GM21381 (cell line): ENCODE measurements at regions not wholly inside any gene's neighbourhood (a gene's known extent, or its start where the extent isn't known, plus 50 kb on each side); places are given as distances from the start of the nearest gene placed in this dataset.
"Not testable (repeated sequence)": the region's sequence is repeated elsewhere in the genome, so short reads cannot be mapped to it uniquely, and the experiment has no call there.

ENCODE experiments used
- ATAC-seq: cut with Tn5 transposase; IDR thresholded peaks from one replicate; pipeline ENCODE4 v1.9.1; 2021; ENCODE audit warnings: mild to moderate bottlenecking, moderate library complexity; ENCODE audit not compliant: unreplicated experiment

DNA sequence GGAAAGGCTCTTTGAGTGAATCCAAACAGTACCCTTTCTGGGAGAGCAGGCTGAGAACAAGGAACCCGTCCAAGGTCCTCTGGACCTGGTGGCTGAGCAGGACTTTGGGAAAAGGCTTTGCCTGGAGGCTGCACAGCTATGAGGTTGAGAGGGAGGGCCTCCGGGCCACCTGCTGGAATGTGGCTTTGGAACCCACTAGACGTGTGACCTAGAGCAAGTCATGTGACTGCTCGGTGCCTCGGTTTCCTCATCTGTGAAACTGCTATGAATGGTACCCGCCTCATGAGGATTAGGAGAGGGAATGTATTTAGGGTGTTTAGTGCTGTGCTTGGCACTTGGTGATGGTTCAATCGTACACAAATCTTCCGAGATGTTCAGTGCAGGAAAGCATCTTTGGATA, 50.4 kb downstream of the HAPSTR1 start:
- ATAC-seq: no peak

DNA sequence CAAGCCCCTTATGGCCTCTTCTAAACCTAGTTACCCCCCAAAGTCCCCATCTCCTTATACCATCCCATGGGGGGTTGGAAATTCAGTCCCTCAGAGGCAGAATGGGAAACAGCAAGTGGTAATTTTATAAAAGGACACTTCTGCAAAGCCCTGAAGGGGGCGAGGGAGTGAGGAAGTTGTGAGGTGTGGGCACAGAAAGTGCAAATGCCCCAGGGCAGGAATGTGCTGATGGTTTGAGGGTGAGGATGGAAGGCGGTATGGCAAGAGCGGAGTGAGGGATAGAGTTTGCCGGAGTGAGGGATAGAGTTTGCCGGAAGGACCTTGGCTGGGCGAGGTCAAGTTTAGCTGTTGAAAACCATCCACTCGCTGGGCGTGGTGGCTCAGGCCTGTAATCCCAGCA, 52.7 kb downstream of the HAPSTR1 start:
- ATAC-seq: no peak

DNA sequence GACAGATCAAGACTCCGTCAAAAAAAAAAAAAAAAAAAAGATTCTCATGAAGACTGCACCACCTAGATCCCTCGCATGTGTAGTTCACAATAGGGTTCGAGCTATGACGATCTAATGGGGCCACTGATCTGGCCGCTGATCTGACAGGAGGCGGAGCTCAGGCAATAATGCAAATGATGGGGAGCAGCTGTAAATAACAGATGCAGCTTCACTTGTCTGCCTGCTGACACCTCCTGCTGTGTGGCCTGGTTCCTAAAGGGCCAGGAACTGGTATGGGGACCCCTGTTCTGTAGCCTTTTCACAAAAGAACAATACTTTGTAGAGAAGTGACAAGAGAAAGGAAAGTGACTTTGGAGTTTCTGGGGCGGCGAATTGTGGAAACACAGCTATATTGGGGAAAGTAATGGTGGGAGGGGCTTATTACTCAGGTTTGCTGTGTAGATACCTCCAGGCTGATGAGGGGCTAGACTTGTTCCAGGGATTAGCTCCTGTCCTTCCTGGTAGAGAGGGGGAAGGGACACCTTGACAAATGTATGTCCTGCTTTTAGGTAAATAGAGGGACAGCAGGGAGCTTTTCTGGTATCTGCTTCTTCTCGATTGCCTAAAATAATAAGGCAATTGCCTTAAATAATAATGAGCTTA, 57.1 kb downstream of the HAPSTR1 start:
- no peak for ATAC-seq

DNA sequence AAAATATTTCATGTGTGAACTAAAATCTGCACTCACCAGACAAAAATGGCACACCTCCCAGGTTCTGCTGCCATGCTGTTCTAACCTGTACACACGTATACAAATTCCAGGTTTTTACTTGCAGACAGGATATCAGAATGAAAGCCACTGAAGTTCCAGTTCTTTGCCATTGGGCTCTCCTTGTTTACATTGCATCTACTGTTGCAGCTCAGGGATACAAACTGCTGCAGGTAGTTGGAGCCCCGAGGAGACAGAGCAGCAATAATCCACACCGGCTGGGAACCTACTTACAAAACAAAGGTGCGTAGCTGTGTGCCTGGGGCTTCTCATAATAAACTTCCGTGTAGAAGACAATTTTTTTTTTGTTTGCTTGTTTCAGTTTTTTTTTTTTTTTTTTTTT, 59.6 kb downstream of the HAPSTR1 start:
- ATAC-seq: no peak

DNA sequence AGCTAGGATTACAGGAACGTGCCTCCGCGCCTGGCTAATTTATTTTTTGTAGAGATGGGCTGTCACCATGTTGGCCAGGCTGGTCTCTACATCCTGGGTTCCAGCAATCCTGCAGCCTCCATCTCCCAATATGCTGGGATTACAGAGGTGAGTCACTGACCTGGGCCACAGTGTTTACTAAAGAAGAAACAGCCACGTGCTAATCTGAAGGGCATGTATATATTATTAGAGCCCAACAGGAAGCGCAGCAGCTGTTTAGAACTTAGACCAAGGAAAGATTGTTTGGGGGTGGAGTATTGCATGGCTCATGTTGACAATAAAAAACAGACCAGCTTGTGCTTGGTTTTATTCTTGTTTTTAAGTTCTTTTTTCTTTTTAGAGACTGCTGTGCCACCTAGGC, 60.2 kb downstream of the HAPSTR1 start:
- ATAC-seq: no peak

DNA sequence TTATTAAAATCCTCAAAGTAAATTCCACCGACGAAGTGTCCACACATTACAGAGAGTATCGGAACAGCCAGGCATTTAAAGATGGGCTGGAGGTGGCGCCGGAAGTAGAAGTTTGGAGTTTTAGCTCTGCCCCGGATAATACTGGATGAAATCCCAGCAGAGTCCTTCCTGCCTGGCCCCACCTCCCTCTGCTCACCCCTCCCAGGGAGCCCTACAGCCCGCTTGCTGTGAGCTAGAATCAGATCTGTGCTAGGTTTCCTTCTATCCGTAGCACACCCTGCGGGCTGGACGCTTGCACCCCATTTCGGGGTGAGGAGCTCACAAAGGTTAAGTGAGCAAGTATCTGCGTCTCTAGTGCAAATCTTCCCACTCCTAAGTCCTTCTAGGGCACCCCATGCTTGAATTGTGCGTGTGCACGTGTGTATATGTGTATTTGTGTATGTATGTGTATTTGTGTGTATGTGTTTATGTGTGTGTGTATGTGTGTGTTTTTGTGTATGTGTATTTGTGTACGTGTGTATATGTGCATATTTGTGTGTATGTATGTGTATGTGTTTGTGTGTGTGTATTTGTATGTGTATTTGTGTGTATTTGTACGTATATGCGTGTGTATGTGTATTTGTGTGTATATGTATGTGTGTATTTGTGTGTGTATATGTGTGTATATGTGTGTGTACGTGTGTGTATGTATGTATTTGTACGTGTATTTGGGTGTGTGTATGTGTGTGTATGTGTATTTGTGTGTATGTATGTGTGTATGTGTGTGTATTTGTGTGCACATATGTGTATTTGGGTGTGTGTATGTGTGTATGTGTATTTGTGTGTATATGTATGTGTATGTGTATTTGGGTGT, 61.4 kb downstream of the HAPSTR1 start:
- no peak for ATAC-seq

DNA sequence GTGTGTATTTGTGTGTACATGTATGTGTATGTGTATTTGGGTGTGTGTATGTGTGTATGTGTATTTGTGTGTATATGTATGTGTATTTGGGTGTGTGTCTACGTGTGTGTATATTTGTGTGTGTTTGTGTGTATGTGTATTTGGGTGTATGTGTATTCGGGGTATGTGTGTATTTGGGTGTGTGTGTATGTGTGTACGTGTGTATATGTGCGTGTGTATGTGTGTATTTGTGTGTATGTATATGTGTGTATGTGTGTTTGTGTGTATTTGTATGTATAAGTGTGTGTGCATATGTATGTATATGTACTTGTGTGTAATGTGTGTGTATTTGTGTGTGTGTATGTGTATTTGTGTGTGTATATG, 62.0 kb downstream of the HAPSTR1 start:
- no peak for ATAC-seq

DNA sequence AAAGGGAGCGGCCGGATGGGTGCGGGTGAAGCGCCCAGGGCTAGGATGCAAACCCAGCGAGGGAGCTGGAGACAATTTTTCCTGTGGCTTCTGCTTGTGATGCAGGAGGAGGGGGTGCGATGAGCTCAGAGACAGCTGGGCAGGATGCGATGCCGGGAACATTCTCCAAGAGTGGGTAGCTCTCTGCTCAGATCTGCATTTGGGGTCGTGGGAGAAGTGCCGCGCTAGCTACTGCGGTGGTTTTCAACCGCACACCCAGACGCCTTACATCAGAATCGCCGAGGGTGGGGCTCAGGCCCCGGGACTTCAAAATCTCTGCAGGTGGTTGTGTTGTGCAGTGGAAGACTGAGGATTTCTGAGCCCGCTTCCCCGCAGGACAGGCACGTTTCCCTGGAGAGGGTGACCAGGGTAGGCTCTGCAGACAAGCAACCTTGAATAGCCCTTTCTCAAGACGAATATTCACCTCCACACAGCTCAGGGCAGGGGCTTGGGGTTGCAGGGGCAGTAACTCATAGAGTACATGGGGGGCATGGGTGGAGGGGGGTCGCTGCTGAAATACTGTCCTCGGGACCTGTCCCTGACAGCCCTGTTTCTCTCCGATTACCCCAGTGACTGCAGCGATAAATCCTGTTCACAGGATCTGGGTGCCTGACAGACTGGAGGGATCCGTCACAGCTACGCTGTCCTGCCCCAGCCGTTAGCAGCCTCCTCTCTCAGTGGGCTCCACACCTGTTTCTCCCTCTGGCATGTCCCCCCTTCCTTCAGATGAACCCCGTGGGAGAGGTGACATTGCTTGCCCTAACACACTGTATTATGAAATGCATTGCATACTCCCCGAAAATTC, 63.3 kb downstream of the HAPSTR1 start:
- no peak for ATAC-seq

DNA sequence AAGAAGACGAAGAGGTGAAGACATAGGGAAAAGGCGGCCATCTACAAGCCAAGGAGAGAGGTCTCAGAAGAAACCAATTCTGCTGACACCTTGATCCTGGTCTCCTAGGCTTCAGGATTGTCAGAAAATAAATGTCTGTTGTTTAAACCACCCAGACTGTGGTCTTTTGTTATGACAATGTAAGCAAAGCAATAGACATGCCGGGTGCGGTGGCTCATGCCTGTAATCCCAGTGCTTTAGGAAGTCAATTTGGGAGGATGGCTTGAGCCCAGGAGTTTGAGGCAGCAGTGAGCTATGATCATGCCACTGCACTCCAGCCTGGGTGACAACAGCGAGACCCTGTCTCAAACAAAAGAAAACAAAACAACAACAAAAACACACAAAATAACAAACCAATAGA, 64.4 kb downstream of the HAPSTR1 start:
- ATAC-seq: no peak

DNA sequence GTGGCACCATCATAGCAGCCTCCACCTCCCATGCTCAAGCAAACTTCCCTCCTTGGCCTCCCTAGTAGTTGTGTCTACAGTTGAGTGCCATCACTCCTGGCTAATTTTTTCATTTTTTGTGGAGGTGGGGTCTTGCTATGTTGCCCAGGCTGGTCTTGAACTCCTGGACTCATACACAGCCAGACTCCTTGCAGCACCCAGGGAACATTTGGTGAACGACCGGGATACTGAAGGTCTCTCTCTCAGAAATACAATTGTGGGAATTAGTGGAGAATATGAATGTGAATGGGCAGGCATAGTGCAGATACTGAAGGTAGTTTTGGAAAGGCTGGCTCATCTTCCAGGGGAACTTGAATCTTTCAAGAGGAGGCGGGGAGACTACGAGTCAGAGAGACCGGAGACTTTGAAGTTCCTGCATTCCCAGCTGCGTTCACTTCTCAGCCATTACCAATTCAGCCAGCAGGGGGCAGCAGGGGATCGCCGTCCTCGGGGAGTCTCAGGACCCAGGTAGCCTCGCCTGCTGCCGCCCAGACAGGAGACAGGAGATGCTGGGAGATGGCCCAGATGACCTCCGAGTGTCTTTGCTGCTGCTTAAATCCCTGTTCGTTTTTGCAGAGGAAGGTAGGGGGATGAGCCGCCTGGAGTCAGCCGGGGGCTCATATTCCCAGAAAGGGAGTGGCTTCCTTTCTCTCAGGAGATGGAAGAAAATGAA, 68.6 kb downstream of the HAPSTR1 start:
- no peak for ATAC-seq

DNA sequence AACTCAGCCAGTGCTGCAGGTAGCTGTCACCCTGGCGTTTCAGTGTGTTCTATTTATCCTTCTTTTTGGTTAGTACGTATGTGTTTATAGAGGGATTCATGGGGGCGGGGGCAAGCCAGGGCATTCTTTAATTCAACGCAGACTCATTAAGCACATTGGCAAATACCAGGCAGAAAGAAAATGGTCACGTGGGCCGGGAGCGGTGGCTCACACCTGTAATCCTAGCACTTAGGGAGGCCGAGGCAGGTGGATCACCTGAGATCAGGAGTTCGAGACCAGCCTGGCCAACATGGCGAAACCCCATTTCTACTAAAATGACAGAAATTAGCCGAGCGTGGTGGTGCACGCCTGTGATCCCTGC, 69.1 kb downstream of the HAPSTR1 start:
- ATAC-seq: no peak

DNA sequence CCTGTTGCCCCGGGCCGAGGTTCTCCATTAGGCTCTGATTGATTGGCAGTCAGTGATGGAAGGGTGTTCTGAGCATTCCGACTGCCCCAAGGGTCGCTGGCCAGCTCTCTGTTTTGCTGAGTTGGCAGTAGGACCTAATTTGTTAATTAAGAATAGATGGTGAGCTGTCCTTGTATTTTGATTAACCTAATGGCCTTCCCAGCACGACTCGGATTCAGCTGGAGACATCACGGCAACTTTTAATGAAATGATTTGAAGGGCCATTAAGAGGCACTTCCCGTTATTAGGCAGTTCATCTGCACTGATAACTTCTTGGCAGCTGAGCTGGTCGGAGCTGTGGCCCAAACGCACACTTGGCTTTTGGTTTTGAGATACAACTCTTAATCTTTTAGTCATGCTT, 74.2 kb downstream of the HAPSTR1 start:
- no peak for ATAC-seq

DNA sequence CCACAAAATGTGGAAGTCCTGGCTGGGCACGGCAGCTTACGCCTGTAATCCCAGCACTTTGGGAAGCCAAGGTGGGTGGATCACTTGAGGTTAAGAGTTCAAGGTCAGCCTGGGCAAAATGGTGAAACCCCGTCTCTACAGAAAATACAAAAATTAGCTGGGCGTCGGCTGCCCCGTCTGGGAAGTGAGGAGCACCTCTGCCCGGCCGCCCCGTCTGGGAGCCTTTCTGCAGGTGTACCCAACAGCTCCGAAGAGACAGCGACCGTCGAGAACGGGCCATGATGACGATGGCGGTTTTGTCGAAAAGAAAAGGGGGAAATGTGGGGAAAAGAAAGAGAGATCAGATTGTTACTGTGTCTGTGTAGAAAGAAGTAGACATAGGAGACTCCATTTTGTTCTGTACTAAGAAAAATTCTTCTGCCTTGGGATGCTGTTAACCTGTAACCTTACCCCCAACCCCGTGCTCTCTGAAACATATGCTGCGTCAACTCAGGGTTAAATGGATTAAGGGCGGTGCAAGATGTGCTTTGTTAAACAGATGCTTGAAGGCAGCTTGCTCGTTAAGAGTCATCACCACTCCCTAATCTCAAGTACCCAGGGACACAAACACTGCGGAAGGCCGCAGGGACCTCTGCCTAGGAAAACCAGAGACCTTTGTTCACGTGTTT, 75.0 kb downstream of the HAPSTR1 start:
- ATAC-seq: not testable (repeated sequence)

DNA sequence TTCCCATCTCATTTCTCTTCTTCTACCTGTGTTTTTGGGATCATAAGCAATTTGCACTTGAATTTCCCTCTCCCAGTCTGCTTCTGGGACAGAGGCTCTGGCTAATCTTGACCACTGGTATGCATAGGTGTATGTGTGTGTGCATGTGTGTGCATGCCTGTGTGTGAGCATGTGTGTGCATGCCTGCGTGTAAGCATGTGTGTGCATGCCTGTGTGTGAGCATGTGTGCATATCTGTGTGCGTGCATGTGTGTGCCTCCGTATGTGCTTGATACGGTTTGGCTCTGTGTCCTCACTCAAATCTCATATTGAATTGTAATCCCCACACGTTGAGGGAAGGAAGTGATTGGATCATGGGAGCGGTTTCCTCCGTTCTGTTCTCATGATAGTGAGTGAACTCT, 77.7 kb downstream of the HAPSTR1 start:
- no peak for ATAC-seq

DNA sequence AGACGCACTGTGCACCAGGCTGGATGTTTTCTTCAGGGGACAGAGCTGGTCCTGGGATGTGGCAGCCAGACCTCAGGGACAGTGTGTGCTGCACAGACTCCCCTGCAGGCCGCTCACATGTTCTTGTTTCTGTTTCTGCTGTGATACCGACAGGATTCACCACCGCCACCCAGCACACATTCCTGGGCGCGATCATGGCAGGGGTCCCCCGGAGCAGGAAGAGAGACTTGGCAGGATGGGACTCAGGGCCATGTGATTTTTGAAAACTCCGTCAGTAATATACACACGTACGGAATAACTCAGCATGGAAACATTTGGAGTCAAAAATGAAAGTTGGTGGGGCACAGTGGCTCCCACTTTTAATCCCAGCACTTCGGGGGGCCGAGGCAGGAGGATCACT, 79.0 kb downstream of the HAPSTR1 start:
- no peak for ATAC-seq

DNA sequence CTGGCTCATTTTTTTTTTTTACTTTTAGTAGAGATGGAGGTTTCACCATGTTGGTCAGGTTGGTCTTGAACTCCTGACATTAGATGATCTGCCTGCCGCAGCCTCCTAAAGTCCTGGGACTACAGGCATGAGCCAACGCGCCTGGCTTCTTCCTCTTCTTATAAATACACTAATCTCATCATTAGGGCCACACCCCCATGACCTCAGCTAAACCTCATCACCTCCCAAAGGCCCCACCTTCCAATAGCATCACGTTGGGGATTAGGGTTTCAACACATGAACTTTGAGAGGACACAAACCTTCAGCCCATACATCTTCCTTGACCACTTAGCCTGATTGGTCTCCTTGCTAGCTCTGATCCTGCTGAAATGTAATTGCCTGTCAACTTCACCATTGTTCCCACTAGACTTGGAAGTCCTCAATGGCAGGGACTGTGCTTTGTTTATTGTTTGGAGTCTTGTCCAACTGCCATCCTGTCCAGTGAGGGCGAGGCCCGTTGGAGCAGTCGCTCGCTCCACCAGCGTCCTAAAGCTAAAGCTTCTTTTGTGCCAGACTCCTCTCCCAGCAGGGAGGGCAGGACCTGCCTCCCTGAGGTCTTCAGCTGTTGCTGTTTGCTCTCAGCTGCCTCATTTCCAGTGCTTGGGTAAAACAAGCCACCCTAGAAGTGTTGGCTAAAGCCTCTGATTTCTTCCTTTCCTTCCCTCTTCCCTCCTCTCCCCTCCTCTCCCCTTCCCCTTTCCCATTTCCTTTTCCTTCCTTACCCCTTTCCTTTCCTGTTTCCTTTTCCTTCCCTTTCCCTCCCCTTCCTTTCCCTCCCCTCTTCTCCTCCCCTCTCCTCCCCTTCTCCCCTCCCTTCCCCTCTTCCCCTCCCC, 85.3 kb downstream of the HAPSTR1 start:
- no peak for ATAC-seq

DNA sequence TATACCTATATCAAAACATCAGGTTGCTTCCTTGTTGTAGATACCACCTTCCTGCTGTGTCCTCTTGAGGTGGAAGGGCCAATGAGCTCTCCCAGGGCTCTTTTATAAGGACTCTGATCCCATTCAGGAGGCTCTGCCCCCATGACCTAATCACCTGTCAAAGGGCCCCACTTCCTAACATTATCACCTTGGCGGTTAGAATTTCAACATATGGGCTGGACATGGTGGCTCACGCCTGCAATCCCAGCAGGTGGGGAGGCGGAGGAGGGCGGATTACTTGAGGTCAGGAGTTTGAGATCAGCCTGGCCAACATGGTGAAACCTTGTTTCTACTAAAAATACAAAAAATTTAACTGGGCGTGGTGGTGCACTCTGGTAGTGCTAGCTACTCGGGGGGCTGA, 86.4 kb downstream of the HAPSTR1 start:
- no peak for ATAC-seq

DNA sequence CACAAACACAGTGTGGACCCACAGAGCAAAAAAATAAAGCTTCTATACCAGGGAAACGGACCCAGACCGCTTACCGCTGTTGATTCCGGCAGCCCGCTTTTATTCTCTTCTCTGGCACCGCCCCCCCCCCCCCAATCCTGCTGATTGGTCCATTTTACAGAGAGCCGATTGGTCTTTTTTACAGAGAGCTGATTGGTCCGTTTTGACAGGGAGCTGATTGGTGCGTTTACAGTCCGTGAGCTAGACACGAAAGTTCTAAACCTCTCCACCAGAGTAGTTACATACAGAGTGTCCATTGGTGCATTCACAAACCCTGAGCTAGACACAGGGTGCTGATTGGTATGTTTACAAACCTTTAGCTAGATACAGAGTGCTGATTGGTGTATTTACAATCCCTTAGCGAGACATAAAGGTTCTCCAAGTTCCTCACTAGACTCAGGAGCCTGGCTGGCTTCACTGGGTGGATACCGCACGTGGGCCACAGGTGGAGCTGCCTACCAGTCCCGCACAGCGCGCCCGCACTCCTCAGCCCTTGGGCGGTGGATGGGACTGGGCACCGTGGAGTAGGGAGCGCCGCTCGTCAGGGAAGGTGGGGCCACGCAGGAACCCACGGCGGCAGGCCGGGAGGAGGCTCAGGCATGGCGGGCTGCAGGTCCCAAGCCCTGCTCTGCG, 92.4 kb downstream of the HAPSTR1 start:
- ATAC-seq: no peak

DNA sequence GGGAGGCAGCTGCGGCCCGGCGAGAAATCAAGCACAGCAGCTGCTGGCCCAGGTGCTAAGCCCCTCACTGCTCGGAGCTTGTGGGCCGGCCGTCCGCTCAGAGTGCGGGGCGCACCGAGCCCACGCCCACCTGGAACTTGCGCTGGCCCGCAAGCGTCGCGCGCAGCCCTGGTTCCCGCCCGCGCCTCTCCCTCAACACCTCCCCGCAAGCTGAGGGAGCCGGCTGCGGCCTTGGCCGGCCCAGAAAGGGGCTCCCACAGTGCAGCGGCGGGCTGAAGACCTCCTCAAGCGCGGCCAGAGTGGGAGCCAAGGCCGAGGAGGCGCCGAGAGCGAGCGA, 92.9 kb downstream of the HAPSTR1 start:
- no peak for ATAC-seq
